LNCAP (cell line): ENCODE measurements at regions not wholly inside any gene's neighbourhood (a gene's known extent, or its start where the extent isn't known, plus 50 kb on each side); places are given as distances from the start of the nearest gene placed in this dataset.

Experiments used
- CTCF ChIP-seq: fragments of 450-650 bp; IDR thresholded peaks from 2 replicates; pipeline ENCODE4 v1.5.1; 2017; ENCODE audit warnings: mild to moderate bottlenecking

DNA sequence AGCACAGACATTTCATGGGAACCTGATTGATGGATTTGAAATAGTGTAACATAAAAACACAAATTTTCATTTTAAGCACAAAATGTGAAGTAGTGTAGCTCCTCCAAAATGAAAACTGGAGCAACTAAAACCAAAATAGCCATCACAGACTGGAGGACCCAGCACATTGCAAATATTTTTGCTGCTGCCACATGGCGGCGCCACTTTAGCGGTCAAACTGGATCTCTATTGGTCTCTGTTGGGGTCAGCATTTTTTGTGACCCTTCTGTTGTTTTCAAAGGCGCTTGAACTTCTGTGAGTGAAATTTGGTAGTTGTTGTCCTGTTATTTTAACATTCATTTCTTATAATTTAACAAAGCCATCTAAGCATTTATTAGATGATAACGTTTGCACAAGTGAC lies 259.9 kb downstream of the IL20RB start:
- TF ChIP-seq CTCF, result peak; percentile 58

DNA sequence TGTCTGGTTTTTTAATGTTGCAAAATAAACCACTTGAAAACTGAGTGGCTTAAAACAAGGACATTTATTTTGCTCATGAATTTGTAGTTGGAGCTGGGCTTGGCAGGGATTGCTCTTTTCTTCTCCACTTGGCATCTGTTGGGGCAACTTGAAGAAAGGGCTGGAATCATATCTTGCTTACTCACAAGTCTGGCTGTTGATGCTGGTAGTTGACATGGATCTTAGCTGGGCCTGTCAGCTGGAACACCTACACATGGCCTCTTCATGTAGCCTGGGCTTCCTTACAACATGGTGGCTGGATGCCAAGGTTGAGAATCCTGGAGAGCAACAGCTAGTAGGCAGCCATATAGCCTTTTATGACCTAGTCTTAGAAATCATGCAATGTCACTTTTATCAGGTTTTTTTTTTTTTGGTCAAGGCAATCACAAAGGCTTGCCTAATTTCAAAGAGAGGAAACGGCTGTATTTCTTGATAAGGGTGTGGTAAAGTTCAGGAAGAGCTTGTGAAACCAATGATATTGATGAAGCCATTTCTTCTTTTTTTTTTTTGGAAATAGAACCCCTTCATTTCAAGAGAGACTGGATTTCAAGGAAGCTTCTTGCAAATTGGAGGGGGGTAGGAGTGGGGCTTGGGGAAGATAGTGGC lies 262.1 kb downstream of the IL20RB start:
- no peak for TF ChIP-seq CTCF

- no peak for TF ChIP-seq CTCF
These were observed 265.0 kb downstream of the IL20RB start for GRCh38 chr3:137222736-137223225.

GRCh38 chr3:137224464-137224863 lies 266.7 kb downstream of the IL20RB start:
- TF ChIP-seq CTCF, result no peak

GRCh38 chr3:137242836-137243400 lies 285.1 kb downstream of the IL20RB start:
- no peak for TF ChIP-seq CTCF

DNA sequence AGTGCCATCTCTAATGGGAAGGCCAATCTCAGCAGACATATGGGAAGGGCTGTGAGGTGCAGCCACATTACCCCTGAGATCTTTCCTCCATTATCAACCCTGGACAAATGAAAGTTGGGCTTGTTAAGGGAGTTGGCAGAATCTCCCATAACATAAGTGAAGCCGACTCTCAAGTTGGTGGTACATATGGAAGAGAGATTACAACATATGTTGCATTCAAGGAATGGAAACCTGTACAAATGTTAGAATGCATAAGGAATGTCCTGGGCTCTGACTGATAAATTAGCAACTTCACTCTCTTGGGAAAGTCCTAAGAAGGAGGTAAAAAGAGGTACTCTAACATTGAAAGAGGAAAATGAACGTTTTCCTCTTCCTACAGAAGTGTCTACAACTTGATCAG lies 288.7 kb downstream of the IL20RB start:
- no peak for TF ChIP-seq CTCF

GRCh38 chr3:137249311-137249940 lies 291.6 kb downstream of the IL20RB start:
- no peak for TF ChIP-seq CTCF
